ENCODE measurements at regions not wholly inside any gene's neighbourhood (a gene's known extent, or its start where the extent isn't known, plus 50 kb on each side); places are given as distances from the start of the nearest gene placed in this dataset.
"Not testable (repeated sequence)": the region's sequence is repeated elsewhere in the genome, so short reads cannot be mapped to it uniquely, and the experiment has no call there.

DNA sequence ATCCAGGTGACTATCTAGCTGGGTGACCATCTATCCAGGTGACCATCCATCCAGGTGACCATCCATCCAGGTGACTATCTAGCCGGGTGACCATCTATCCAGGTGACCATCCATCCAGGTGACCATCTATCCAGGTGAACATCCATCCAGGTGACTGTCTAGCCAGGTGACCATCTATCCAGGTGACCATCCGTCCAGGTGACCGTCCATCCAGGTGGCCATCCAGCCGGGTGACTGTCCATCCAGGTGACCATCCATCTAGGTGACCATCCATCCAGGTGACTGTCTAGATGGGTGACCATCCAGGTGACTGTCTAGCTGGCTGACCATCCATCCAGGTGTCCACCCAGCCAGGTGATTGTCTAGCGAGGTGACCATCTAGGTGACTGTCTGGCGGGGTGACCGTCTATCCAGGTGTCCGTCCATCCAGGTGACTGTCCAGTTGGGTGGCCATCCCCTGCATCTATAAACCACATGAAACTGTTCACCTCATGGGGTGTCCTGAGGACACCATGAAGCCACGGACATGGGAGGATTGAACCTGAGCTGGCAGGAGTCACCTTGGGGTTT lies 305.3 kb downstream of the NDUFA10 start:
- no peak for DNase-seq (ENCODE audit: low read depth in 2 of 3, low spot score in 2 of 3)

- not testable (repeated sequence) for DNase-seq (ENCODE audit: low read depth in 2 of 3, low spot score in 2 of 3)
These were observed 306.2 kb downstream of the NDUFA10 start for GRCh38 chr2:239718991-239719390.

- no peak for DNase-seq (ENCODE audit: low read depth in 2 of 3, low spot score in 2 of 3)
These were observed 307.4 kb downstream of the NDUFA10 start for GRCh38 chr2:239717706-239718105.

DNA sequence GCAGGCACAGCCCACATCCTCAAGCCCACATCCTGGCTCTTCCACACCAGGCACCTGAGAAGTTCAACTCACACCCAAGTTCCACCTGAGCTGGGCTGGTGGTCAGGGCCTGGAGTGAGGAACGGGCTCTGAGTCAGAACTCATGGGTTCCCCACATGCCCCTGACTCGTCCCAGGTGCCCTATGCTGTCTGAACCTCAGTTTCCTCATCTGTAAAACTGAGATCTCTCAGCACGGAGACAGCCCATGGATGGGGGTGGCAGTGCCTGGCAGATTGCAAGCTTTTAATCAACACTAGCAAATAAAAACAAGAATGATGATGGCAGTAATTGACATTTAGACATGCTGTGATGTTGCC lies 307.8 kb downstream of the NDUFA10 start:
- DNase-seq (ENCODE audit: low read depth in 2 of 3, low spot score in 2 of 3): no peak

DNA sequence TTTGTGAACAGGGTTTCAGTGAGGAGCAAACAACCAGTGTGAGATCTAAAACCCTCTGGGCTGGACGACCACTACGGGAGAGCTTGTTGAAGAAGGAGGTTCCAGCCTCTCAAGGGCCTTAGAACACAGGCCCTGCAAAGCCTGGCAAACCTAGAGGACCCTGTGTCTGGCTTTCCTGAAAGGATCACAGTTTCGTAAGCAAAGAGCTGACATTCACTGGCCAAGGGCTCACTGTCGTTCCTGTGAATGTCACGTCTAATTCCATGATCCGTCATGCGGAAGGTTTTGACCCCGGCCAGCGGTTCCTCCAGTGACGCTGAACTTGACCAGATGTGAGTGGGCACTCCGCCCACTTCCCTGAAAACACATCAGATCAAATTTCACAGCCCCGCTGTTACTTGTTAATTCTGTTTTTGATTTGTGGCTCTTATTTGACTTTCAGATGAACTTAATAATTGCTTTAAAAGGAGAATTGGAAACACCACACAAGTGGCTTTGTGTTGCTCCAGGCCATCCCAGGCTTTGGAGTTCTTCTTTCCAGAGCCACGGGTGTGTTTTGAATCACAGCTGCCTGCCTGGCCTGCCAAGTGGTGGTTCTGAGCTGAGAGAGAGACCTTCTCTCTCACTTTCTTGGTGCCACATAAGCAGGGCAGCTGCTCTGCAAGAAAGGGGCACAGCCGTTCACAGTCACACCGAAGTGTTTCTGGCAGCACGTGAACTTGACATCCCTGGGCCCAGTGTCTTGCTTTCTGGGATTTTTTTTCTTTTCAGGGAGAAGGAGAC lies 308.4 kb downstream of the NDUFA10 start:
- no peak for DNase-seq (ENCODE audit: low read depth in 2 of 3, low spot score in 2 of 3)

- DNase-seq (ENCODE audit: low read depth in 2 of 3, low spot score in 2 of 3): no peak
These were observed 309.1 kb downstream of the NDUFA10 start for GRCh38 chr2:239716009-239716408.

GRCh38 chr2:239715606-239716005 lies 309.5 kb downstream of the NDUFA10 start:
- DNase-seq (ENCODE audit: low read depth in 2 of 3, low spot score in 2 of 3): no peak

DNA sequence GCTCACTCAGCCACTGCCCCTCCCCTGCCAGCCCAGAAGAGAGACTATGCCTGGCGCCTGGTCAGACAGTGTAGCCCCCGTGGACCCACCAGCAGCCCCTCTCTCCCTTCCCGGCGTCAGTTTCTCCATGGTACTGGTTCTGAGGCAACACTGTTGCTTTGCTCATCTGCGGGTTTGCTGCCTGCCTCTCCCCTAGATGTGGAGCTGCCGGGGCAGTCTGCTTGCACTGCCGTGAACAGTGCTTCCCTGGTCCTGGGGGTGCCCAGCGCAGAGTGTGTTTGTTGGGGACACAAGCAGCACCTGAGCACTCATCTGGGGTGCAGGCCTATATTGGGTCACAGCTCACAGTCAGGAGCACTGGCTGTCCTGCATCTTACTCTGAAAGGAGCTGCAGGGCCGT lies 309.9 kb downstream of the NDUFA10 start:
- DNase-seq (ENCODE audit: low read depth in 2 of 3, low spot score in 2 of 3): no peak

- DNase-seq (ENCODE audit: low read depth in 2 of 3, low spot score in 2 of 3): no peak
These were observed 311.0 kb downstream of the NDUFA10 start for GRCh38 chr2:239714116-239714515.

DNA sequence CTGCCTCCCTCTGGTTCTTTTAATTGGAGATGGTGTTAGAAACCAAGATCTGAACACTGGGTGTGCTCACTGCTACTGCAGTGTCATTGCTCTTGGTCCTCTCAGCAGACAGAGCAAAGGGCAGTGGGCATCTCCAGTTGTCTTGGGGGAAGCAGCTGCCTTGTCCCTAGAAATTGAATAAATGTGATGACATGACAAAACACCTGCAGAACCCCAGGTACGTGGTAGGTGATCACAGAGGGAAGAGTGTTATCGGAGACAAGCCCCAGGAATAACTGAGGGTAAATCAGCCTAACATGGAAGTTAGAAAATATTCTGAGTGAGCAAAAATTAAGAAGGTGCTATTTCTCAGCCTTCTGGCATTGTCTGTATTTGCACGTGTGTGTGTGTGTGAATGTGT lies 311.9 kb upstream of the HDAC4 start:
- no peak for DNase-seq (ENCODE audit: low read depth in 2 of 3, low spot score in 2 of 3)

DNA sequence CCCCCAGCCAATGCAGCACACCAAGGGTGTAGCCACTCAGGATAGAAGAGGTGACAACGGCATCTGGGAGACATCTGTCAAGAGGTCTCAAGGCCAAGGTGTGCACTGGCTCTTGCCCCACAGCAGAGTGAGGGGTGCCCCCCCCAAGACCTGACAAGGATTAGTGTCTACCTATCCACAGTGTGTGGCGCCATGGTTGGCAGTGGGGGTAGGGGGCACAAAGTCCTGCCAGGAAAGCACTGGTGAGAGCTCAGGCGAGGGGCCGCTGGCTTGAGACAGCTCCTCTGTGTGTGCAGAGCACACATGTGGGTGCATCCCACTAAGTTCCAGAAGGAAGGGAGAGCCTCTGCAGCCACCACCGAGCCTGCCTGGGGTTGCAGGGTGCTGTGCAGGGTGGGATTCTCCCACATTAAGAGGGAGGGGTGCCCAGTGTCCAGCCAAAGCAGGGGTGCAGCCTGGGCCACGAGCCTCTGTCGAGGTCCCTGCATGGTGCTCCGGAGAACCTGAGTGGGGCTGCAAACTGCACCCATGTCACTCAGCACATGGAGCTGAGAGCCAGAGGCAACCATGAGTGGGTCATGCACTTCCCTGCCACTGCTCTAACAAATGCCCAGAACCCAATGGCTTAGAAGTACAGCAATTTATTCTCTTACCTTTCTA lies 311.2 kb upstream of the HDAC4 start:
- no peak for DNase-seq (ENCODE audit: low read depth in 2 of 3, low spot score in 2 of 3)

- no peak for DNase-seq (ENCODE audit: low read depth in 2 of 3, low spot score in 2 of 3)
These were observed 310.4 kb upstream of the HDAC4 start for GRCh38 chr2:239710953-239711861.

DNA sequence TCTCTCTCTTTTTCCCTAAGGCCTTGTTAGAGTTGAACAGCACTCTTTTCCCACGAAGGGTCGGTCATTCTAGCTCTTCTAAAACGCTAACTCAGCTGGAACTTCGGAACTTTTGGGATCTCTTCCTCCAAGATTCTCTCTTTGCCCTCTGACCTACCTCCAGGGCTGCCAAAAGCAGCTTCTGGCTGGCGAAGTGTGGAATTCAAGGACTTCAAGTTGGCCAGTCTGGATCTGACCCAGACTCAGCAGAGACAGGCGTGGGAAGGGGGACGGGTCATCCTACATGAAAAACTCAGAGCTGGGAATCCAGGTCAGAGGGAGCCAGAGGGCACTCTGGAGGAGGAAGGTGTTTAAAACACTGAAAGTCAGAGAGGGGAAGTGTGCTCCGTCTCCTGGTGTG lies 305.5 kb upstream of the HDAC4 start:
- no peak for DNase-seq (ENCODE audit: low read depth in 2 of 3, low spot score in 2 of 3)

DNA sequence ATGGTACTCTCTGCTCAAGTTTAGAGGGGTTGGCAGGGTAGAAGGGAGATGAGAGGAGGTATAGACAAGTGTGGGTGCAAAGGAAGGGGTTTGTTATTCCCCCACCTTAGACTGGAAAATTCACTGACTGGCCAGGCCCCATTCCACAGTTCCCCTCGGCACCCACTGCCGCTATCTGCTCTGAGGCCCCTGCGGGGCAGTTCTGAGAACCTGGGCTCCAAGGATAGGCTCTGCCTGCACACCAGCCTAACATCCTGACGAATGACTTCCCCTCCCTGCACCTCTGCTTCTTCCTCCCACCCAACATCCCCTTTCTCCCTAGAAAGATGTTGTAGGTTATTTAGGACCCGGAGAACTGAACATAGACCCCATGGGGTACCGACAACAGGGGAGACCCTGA lies 303.9 kb upstream of the HDAC4 start:
- no peak for DNase-seq (ENCODE audit: low read depth in 2 of 3, low spot score in 2 of 3)

DNA sequence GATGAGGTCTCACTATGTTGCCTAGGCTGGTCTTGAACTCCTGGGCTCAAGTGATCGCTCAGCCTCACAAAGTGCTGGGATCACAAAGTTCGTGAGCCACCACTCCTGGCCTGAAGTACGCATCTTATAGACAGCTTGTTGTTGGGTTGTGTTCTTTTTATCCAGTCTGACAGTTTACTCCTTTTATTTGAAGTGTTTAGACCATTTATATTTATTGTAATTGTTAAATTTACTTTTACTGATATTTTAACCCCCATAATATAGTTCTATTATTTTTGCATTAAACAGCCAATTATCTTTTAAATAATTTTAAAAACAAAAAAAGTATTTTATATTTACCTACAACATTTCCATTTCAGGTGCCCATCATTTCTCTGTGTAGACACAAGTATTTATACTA lies 303.0 kb upstream of the HDAC4 start:
- DNase-seq (ENCODE audit: low read depth in 2 of 3, low spot score in 2 of 3): no peak

DNA sequence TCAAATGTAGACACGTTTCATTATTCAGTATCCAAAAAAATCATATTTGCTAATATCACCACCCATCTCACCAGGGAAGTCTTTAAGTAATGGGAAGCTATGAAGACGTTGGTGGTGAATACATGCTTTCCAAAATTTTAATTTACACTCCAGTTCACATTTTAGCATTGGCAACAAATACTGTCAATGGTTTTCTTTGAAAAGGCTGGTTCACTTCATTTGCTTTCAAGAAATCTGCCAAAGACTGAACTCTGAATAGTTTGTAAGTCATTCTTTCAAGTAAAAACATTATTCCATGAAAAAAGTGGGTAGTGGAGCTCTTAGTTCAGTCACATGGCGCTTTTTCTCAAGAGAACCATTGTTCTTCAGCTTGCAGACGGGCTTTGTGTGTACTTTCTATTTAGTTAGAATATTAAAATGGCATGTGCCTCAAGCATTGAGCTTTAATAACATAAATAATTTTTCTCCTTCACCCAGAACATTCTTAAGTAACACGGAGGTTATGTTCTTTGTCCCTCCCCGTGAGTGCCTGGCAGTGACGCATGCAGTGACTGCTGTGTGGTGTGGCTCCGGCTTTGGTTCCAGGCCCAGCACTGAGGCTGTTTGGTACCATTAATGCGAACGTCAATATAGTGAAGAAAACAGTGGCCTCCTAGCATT lies 300.0 kb upstream of the HDAC4 start:
- no peak for DNase-seq (ENCODE audit: low read depth in 2 of 3, low spot score in 2 of 3)

DNA sequence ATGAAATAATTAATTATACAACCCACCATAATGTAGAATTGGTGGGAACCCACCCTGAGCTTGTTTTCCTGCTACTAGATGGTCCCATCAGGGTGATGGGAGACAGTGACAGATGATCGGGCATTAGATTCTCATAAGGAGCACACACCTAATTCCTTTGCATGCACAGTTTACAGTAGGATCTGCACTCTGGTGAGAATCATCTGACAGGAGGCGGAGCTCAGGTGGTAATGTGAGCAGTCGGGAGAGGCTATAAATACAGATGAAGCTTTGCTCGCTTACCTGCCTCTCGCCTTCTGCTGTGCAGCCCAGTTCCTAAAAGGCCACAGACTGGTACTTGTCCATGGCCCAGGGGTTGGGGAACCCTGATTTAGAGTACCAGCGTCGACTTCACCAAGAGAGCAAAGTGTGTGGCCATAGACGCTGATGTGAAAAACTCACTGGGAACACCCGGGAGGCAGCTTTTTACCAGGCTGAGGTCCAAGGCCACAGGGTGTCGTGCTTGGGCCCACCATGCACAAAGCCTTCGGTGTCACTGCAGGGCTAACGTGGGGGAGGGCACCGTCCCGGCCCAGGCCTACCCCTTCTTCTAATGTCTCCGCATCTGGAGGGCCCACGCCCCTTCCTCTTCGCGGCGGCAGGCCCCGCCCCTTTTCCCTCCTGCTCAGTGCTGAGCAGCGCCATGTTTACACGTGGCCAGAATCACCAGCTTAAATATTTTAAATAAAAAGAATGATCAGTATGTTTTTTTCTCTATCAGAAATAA lies 296.8 kb upstream of the HDAC4 start:
- DNase-seq (ENCODE audit: low read depth in 2 of 3, low spot score in 2 of 3): no peak

- no peak for DNase-seq (ENCODE audit: low read depth in 2 of 3, low spot score in 2 of 3)
These were observed 295.9 kb upstream of the HDAC4 start for GRCh38 chr2:239696559-239697207.

GRCh38 chr2:239695728-239696240 lies 295.0 kb upstream of the HDAC4 start:
- no peak for DNase-seq (ENCODE audit: low read depth in 2 of 3, low spot score in 2 of 3)

All from activated CD8-positive, alpha-beta memory T cell treated with anti-CD3 and anti-CD28 coated beads for 48 hours (primary cell).